ENCODE measurements at regions not wholly inside any gene's neighbourhood (a gene's known extent, or its start where the extent isn't known, plus 50 kb on each side); places are given as distances from the start of the nearest gene placed in this dataset.
"Not testable (repeated sequence)": the region's sequence is repeated elsewhere in the genome, so short reads cannot be mapped to it uniquely, and the experiment has no call there.

DNA sequence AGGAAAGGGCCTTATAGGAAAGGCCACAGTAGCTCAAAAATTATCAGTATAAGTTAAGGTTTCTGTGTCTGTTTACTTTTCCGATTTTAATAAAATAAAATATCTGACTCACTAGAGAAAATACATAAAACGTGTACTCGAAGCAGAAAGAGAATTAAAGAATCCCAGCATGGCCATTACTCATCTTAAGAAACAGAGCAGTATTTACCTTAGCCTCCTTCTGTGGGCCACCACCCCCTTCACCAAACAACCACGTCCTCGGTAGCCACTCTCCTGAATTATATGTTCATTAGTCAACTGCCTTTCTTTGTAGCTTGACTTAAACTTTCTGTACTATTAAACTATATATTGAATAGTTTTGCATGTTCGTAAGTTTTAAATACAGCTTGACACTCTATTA lies 72.2 kb upstream of the SPTLC3 start:
- no peak overlapping the region for H3K27ac ChIP-seq
- TF ChIP-seq, protein P1, sequence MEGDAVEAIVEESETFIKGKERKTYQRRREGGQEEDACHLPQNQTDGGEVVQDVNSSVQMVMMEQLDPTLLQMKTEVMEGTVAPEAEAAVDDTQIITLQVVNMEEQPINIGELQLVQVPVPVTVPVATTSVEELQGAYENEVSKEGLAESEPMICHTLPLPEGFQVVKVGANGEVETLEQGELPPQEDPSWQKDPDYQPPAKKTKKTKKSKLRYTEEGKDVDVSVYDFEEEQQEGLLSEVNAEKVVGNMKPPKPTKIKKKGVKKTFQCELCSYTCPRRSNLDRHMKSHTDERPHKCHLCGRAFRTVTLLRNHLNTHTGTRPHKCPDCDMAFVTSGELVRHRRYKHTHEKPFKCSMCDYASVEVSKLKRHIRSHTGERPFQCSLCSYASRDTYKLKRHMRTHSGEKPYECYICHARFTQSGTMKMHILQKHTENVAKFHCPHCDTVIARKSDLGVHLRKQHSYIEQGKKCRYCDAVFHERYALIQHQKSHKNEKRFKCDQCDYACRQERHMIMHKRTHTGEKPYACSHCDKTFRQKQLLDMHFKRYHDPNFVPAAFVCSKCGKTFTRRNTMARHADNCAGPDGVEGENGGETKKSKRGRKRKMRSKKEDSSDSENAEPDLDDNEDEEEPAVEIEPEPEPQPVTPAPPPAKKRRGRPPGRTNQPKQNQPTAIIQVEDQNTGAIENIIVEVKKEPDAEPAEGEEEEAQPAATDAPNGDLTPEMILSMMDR (IDR thresholded peaks at IDR 0.05), result no peak
- H3K9me3 ChIP-seq, result no peaks in the 10 kb centered on the region
- DNase-seq (ENCODE audit: low spot score in 2 of 2), result no peak
- intact Hi-C loops (cut with DNase I), result no loop called here
- no peak overlapping the region for H3K4me3 ChIP-seq
- H3K4me1 ChIP-seq, result no peaks in the 10 kb centered on the region
- no peaks in the 10 kb centered on the region for H3K27me3 ChIP-seq
- no peaks in the 10 kb centered on the region for H3K36me3 ChIP-seq

DNA sequence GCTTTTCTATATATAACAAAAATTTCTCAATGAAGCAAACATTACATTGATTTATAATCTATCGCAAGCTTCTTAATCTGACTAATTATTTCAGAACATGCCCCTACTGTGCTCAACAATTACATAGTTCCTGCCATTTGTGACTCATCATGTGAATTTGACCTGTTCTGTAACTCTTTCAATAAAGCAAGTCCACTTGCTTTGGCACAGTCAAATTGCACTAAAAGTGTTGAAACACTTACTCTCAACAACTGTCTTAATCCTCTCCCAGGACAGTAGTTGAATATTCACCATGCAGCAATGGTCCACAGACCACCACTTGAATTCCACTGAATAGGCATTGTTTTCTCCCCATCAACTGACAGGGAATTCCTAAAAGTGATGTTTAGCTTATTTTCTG lies 67.7 kb upstream of the SPTLC3 start:
- TF ChIP-seq, protein P1 (IDR thresholded peaks at IDR 0.05), result no peak
- H3K36me3 ChIP-seq, result no peaks in the 10 kb centered on the region
- H3K4me1 ChIP-seq, result no peaks in the 10 kb centered on the region
- H3K4me3 ChIP-seq, result no peak overlapping the region
- no peaks in the 10 kb centered on the region for H3K9me3 ChIP-seq
- H3K27me3 ChIP-seq, result no peaks in the 10 kb centered on the region
- H3K27ac ChIP-seq, result no peak overlapping the region
- intact Hi-C loops (cut with DNase I), result no loop called here
- DNase-seq (ENCODE audit: low spot score in 2 of 2), result no peak

DNA sequence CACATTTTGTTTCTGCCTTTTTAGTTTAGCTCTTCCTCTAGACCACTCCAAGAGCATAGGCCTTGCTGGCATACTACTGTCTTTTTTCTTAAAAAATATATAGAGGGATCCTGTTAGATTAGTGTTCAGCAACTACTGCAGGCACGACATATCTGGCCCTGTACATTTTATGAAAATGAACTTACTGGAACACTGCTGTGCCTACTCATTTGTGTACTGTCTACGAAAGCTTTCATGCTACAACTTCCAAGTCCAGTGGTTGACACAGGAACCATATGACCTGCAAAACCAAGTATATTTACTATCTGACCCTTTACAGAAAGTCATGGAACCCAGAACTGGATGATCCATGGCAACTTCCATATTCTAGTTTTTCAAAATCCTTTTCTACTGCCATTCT lies 66.6 kb upstream of the SPTLC3 start:
- Histone ChIP-seq H3K4me3 (no peak overlapping the region), H3K9me3 (no peaks in the 10 kb centered on the region), H3K27ac (no peak overlapping the region), H3K4me1 (no peaks in the 10 kb centered on the region), H3K27me3 (no peaks in the 10 kb centered on the region), H3K36me3 (no peaks in the 10 kb centered on the region)
- no peak for DNase-seq (ENCODE audit: low spot score in 2 of 2)
- intact Hi-C loops (cut with DNase I), result no loop called here
- TF ChIP-seq, protein P1 (IDR thresholded peaks at IDR 0.05), result no peak

DNA sequence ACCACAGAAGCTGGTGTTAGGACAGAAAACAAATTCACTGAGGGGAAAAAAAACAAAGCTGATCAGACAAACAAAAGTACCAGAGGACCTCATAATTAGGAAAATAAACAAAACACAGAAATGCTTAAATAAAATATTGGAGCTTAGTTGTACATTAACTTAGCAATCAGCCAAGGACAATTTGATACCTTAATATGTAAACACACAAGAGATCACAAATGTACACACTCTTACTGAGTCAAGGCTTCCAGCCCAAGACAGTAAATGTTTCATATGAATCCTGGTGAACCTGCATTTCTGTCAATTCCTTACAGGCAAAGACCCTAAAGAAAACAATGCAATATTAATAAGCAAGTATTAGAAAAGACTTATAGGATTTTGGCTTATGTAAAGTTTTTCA lies 62.0 kb upstream of the SPTLC3 start:
- Histone ChIP-seq H3K27me3 (no peaks in the 10 kb centered on the region), H3K27ac (no peak overlapping the region), H3K9me3 (no peaks in the 10 kb centered on the region), H3K4me3 (no peak overlapping the region), H3K36me3 (no peaks in the 10 kb centered on the region), H3K4me1 (no peaks in the 10 kb centered on the region)
- TF ChIP-seq, protein P1 (IDR thresholded peaks at IDR 0.05), result no peak
- no peak for DNase-seq (ENCODE audit: low spot score in 2 of 2)
- intact Hi-C loops (cut with DNase I), result no loop called here

DNA sequence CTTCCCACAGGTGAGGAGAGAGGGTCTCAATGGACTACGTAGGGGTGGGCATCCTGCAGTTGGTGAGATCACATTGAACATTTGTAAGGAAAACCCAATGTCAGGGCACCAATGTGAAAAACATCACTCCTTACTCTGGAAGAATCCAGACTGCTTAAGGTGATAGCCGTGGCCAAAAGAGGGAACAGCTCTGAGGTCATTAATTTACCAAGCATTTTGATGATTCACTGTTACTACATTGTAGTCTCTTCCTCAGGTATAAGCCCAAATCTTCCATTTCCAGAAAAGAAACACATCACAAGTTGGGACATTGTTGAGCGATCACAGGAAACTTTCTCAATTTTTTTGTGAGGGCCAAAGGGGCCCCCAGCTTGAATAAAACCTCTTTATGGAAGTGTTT lies 61.1 kb upstream of the SPTLC3 start:
- DNase-seq (ENCODE audit: low spot score in 2 of 2), result no peak
- no peaks in the 10 kb centered on the region for H3K27me3 ChIP-seq
- no peak overlapping the region for H3K4me3 ChIP-seq
- TF ChIP-seq, protein P1 (IDR thresholded peaks at IDR 0.05), result no peak
- no peaks in the 10 kb centered on the region for H3K9me3 ChIP-seq
- no peaks in the 10 kb centered on the region for H3K4me1 ChIP-seq
- intact Hi-C loops (cut with DNase I), result no loop called here
- H3K36me3 ChIP-seq, result no peaks in the 10 kb centered on the region
- no peak overlapping the region for H3K27ac ChIP-seq

DNA sequence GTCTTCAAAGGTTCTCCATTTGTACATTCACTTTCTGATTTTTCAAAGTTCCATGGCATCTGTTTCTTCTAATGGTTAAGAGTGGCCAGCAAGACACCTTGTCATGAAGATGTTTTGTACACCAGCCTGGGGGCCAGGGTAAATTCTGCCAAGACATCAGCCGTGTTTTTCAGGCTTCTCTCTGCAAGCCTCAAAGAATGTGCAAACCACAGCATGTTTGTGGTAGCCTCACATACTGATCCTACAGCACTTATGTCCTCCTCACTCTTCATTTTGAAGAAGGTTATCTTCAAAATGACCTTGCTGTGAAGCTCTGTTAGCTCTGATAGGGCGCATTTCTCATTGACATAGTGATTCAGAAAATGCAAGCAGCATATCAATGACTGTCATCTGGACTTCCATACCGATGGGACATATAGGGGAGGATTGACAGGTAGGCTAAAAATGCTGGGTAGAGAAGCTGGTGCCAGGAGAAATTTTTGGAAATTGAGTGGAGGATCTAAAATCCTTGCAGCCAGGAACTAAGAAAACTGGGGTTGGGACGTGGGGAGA lies 59.3 kb upstream of the SPTLC3 start:
- H3K4me1 ChIP-seq, result no peaks in the 10 kb centered on the region
- intact Hi-C loops (cut with DNase I), result no loop called here
- H3K27ac ChIP-seq, result no peak overlapping the region
- H3K9me3 ChIP-seq, result no peaks in the 10 kb centered on the region
- DNase-seq (ENCODE audit: low spot score in 2 of 2), result no peak
- H3K4me3 ChIP-seq, result no peak overlapping the region
- TF ChIP-seq, protein P1 (IDR thresholded peaks at IDR 0.05), result no peak
- no peaks in the 10 kb centered on the region for H3K27me3 ChIP-seq
- no peaks in the 10 kb centered on the region for H3K36me3 ChIP-seq

DNA sequence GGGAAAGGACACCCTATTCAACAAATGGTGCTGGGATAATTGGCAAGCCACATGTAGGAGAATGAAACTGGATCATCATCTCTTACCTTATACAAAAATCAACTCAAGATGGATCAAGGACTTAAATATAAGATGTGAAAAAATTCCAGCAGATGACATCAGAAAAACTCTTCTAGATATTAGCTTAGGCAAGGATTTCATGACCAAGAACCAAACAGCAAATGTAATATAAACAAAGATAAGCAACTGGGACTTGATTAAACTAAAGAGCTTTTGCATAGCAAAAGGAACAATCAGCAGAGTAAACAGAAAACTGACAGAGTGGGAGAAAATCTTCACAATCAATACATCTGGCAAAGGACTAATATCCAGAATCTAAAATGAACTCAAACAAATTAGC lies 54.5 kb upstream of the SPTLC3 start:
- intact Hi-C loops (cut with DNase I); H3K4me1 ChIP-seq; H3K9me3 ChIP-seq; H3K27me3 ChIP-seq; H3K27ac ChIP-seq; DNase-seq (ENCODE audit: low spot score in 2 of 2); H3K4me3 ChIP-seq; H3K36me3 ChIP-seq: not testable (repeated sequence)
